Right hindlimb (tissue), 1 donor: ENCODE measurements at regions not wholly inside any gene's neighbourhood (a gene's known extent, or its start where the extent isn't known, plus 50 kb on each side); places are given as distances from the start of the nearest gene placed in this dataset.
"Not testable (repeated sequence)": the region's sequence is repeated elsewhere in the genome, so short reads cannot be mapped to it uniquely, and the experiment has no call there.

ENCODE experiments used
- DNase-seq: peaks from one replicate; pipeline ENCODE4 v3.0.0-alpha.2; 2018

- no peak for DNase-seq
These were observed 51.8 kb upstream of the PMAIP1 start for GRCh38 chr18:59848002-59848401.

DNA sequence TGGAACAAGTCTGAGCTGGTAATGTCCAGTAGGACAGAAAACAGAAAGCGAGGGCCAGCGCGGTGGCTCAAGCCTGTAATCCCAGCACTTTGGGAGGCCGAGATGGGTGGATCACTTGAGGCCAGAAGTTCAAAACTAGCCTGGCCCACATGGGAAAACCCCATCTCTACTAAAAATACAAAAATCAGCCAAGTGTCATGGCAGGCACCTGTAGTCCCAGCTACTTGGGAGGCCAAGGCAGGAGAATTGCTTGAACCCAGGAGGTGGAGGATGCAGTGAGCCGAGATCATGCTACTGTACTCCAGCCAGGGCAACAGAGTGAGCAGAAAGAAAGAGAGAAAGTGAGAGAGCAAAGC, 52.3 kb upstream of the PMAIP1 start:
- DNase-seq: not testable (repeated sequence)

- no peak for DNase-seq
These were observed 52.8 kb upstream of the PMAIP1 start for GRCh38 chr18:59846814-59847490.

- DNase-seq: no peak
These were observed 56.8 kb upstream of the PMAIP1 start for GRCh38 chr18:59842947-59843346.

- no peak for DNase-seq
These were observed 59.7 kb upstream of the PMAIP1 start for GRCh38 chr18:59839931-59840685.

DNA sequence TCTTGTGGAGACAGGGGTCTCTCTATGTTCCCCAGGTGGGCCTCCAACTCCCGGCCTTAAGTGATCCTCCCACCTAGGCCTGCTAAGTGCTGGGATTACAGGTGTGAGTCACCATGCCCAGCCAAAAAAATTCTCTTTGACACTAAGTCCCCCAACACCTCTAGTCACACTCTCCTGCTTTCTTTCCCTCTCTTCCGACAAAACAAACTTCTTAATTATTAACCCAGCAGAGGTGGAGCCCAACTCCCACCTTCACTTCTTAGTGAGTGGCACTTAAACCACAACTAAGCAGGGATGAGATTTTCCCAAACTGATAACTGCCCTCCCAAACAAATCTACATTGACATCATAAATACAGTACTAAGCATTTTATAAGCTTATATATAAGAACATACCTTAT, 60.5 kb upstream of the PMAIP1 start:
- DNase-seq: no peak

DNA sequence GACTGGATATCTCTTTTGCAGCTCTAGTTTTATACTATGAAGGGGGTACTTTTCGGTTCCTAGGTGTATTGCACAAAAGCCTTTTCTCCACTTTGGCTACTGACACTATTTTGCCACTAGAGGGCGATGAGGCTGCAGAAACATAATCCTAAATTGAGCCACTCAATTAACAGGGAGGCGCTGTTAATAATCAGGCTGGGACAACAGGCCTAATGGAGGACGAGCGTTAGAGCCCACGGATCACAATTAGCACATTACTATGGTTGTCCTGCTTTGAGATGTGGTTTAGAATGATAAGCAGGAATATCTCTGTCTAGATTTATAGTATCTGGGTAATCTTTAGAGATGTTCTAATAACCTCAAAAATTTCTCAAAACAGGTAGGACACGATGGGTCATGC, 62.2 kb upstream of the PMAIP1 start:
- no peak for DNase-seq

GRCh38 chr18:59835605-59836379, 64.0 kb upstream of the PMAIP1 start:
- no peak for DNase-seq

- no peak for DNase-seq
These were observed 65.5 kb upstream of the PMAIP1 start for GRCh38 chr18:59834267-59834666.

DNA sequence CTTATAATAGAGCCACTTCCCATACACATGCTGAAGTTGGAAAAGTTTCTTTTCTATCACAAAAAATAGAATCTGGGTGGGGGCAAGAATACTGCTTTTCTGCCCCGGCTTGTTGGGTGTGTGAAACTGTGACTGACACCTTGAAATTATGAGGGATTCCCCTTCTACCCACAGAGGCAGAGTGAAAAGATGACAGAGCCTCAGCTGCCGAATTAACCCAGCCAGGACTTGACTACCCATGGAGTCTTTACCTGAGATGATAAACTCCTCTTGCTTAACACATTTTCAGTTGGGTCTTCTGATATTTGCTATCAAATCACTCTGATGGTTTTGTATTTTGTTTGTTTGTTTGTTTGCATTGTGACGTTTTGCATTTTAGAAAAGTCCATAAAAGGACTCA, 66.0 kb upstream of the PMAIP1 start:
- DNase-seq: no peak

GRCh38 chr18:59823596-59824195, 76.1 kb upstream of the PMAIP1 start:
- DNase-seq: peak; percentile 80

GRCh38 chr18:59822612-59823550, 76.9 kb upstream of the PMAIP1 start:
- DNase-seq: no peak

DNA sequence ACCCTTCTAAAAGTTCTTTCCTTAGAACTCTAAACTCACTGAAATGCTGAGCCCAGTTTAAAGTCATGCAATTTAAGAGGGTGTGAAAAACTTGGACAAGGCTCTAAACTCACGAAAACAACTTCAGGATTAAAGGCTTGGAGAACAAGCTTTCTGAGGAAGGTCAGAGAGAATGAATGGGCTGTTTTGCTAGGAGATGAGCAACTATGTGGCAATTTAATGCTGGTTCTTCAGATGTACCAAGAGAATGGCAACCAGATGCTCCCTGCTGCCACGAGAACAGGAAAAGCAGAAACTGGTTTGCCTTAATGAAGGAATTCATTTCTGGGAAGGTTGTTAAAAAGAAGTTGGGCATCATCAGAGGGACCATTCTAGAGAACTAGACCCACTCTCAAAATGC, 77.8 kb upstream of the PMAIP1 start:
- no peak for DNase-seq

DNA sequence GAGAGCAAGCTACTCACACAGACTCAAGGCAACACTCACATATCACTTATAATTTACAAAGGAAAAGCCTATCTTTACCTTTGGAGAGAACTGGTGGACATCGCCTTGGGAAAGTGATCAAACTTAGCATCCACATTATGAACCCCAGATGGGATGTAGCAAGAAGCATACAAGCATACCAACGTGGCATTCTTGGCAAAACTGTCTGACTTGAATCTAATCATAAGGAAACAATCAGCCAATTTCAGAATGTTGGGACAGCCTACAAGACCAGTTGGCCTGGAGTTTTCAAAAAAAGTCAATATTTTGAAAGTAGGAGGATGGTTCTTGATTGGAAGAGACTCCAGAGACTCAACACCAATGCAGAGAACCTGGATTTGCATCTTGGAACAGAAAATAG, 79.1 kb upstream of the PMAIP1 start:
- DNase-seq: no peak

DNA sequence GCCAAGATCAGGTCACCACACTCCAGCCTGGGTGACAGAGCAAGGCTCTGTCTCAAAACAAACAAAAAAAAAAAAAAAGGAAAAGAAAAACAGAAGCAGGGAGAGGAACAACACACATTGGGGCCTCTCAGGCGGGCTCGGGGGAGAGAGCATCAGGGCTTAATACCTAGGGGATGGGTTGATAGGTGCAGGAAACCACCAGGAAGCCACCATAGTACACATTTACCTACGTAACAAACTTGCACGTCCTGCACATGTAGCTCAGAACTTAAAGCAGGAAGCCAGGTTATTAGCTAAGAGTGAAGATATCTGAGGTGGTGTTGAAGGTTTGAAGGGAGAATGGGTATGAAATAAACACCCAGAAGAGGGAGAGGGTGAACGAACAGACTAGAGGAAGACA, 81.0 kb upstream of the PMAIP1 start:
- no peak for DNase-seq

GRCh38 chr18:59814891-59815290, 84.9 kb upstream of the PMAIP1 start:
- no peak for DNase-seq

- no peak for DNase-seq
These were observed 85.9 kb upstream of the PMAIP1 start for GRCh38 chr18:59813942-59814341.

- no peak for DNase-seq
These were observed 88.9 kb upstream of the PMAIP1 start for GRCh38 chr18:59810735-59811520.

- no peak for DNase-seq
These were observed 89.6 kb upstream of the PMAIP1 start for GRCh38 chr18:59810183-59810582.

GRCh38 chr18:59802031-59802430, 97.8 kb upstream of the PMAIP1 start:
- no peak for DNase-seq

DNA sequence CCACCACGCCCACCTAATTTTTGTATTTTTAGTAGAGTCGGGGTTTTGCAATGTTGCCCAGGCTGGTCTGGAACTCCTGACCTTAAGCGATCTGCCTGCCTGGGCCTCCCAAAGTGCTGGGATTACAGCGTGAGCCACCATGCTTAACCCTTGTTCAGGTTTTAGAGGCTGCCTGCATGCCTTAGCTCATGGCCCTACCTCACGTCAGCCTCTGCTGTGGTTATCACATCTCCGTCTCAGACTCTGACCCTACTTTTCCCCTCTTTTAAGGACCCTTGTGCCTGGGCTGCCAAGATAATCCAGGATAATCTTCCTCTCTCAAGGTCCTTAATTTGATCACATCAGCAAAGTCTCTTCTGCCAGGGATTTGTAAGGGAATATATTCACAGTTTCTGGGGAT, 98.2 kb upstream of the PMAIP1 start:
- DNase-seq: no peak

- DNase-seq: no peak
These were observed 98.9 kb upstream of the PMAIP1 start for GRCh38 chr18:59800897-59801296.
